Smooth muscle cell (in vitro differentiated cells): ENCODE measurements at regions not wholly inside any gene's neighbourhood (a gene's known extent, or its start where the extent isn't known, plus 50 kb on each side); places are given as distances from the start of the nearest gene placed in this dataset.

Source experiments
- DNase-seq: peaks from one replicate; lab custom pipeline; 2025; ENCODE audit not compliant: unreplicated experiment; lab: John Stamatoyannopoulos, UW
- H2AFZ ChIP-seq: fragments of 200-600 bp; sonication (generic); 2 replicates; pipeline ENCODE4 v1.6.0; 2016; ENCODE audit warnings: antibody characterized with exemption, low read depth, mild to moderate bottlenecking
- H3F3A ChIP-seq: fragments of 200-600 bp; sonication (generic); 2 replicates; pipeline ENCODE4 v1.6.0; 2017; ENCODE audit warnings: antibody characterized with exemption, low read depth
- H3K27ac ChIP-seq: fragments of 200-600 bp; sonication (generic); 2 replicates; pipeline ENCODE4 v1.5.1; 2016; ENCODE audit warnings: low read depth, mild to moderate bottlenecking
- H3K27me3 ChIP-seq: fragments of 200-600 bp; sonication (generic); 2 replicates; pipeline ENCODE4 v1.6.1; 2016; ENCODE audit warnings: low read depth, mild to moderate bottlenecking
- H3K36me3 ChIP-seq: fragments of 200-600 bp; sonication (generic); 2 replicates; pipeline ENCODE4 v1.5.1; 2016; ENCODE audit warnings: low read depth
- H3K4me1 ChIP-seq: fragments of 200-600 bp; sonication (generic); 2 replicates; pipeline ENCODE4 v1.5.1; 2016; ENCODE audit warnings: low read depth
- H3K4me2 ChIP-seq: fragments of 200-600 bp; sonication (generic); 2 replicates; pipeline ENCODE4 v1.6.0; 2016; ENCODE audit warnings: mild to moderate bottlenecking
- H3K4me3 ChIP-seq: fragments of 200-600 bp; sonication (generic); 2 replicates; pipeline ENCODE4 v1.5.1; 2016; ENCODE audit warnings: mild to moderate bottlenecking
- H3K79me2 ChIP-seq: fragments of 200-600 bp; sonication (generic); 2 replicates; pipeline ENCODE4 v1.6.0; 2016; ENCODE audit warnings: low read depth, mild to moderate bottlenecking
- H3K9ac ChIP-seq: fragments of 200-600 bp; sonication (generic); 2 replicates; pipeline ENCODE4 v1.6.0; 2016; ENCODE audit warnings: low read depth
- H3K9me3 ChIP-seq: fragments of 200-600 bp; sonication (generic); replicated peaks from 2 replicates; pipeline ENCODE4 v1.5.1; 2016; ENCODE audit warnings: low read depth
- H4K20me1 ChIP-seq: fragments of 200-600 bp; sonication (generic); 2 replicates; pipeline ENCODE4 v1.6.0; 2016; ENCODE audit warnings: low read depth
- CTCF ChIP-seq: fragments of 200-600 bp; sonication (generic); IDR thresholded peaks from 2 replicates; pipeline ENCODE4 v1.5.1; 2017; ENCODE audit warnings: borderline replicate concordance, mild to moderate bottlenecking, antibody characterized with exemption; ENCODE audit not compliant: insufficient read depth, poor library complexity, severe bottlenecking
- WGBS: methylation state at CpG from one replicate; pipeline ENCODE4 v1.1.7; 2016; ENCODE audit warnings: low lambda C conversion rate; 5-methylcytosine and 5-hydroxymethylcytosine counted together

GRCh38 chr17:43333433-43333943, 65.3 kb upstream of the ARL4D start:
- Histone ChIP-seq H3K27me3 (no peaks in the 10 kb centered on the region), H3K9ac (no peak overlapping the region), H3K79me2 (no peaks in the 10 kb centered on the region), H3K27ac (no peak overlapping the region), H3F3A (peaks cover 10% of the 10 kb centered on the region), H3K4me1 (peaks cover 12% of the 10 kb centered on the region), H3K9me3 (no peaks in the 10 kb centered on the region), H3K4me2 (no peak overlapping the region), H4K20me1 (no peaks in the 10 kb centered on the region), H3K4me3 (no peak overlapping the region), H2AFZ (no peak overlapping the region), H3K36me3 (no peaks in the 10 kb centered on the region)
- WGBS = 88% methylated on average over 12 of the region's 12 CpGs
- no peak for DNase-seq
- no peak for TF ChIP-seq CTCF

GRCh38 chr17:43332230-43332629, 66.6 kb upstream of the ARL4D start:
- Histone ChIP-seq H3K4me3 (no peak overlapping the region), H3K27me3 (no peaks in the 10 kb centered on the region), H3K27ac (no peak overlapping the region), H3F3A (peaks cover 19% of the 10 kb centered on the region), H4K20me1 (no peaks in the 10 kb centered on the region), H3K4me2 (no peak overlapping the region), H2AFZ (no peak overlapping the region), H3K36me3 (no peaks in the 10 kb centered on the region), H3K4me1 (peaks cover 12% of the 10 kb centered on the region), H3K79me2 (no peaks in the 10 kb centered on the region), H3K9ac (no peak overlapping the region), H3K9me3 (no peaks in the 10 kb centered on the region)
- WGBS = 69% methylated on average over 6 of the region's 6 CpGs
- no peak for TF ChIP-seq CTCF
- DNase-seq = no peak

DNA sequence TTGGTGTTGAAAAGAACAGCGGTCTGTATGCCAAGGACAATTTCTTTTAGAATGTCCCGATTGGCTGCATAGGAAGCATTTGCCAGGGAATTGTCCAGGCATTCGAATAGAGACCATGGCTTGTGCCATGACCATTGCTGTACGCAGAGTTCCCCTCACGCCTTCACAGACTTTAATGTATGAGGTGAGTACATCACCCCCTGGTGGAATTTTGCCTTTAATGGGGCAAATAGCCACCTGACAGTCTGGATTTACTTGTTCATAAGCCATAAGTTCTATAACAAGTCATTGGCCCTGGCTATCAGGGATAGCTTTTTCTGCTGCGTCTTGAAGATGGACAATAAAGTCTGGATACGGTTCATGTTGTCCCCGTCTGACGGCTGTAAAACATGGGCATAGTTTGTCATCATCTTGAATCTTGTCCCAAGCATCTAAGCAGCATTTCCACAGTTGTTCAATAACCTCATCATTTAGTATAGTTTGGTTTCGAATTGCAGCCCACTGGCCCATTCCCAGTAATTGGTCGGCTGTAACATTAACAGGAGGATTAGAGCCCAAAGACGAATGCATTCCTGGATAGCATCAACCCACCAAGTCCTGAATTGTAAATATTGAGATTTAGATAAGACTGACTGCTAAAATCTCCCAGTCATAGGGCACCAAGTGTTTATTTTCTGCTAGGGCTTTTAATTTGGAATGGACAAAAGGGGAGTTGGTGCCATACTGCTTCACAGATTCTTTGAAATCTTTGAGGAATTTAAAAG, 67.7 kb upstream of the ARL4D start:
- Histone ChIP-seq H3K9ac (no peak overlapping the region), H2AFZ (no peak overlapping the region), H3K4me3 (no peak overlapping the region), H3F3A (peaks cover 25% of the 10 kb centered on the region), H3K4me1 (peaks cover 12% of the 10 kb centered on the region), H3K79me2 (no peaks in the 10 kb centered on the region), H4K20me1 (no peaks in the 10 kb centered on the region), H3K36me3 (no peaks in the 10 kb centered on the region), H3K27me3 (no peaks in the 10 kb centered on the region), H3K9me3 (no peaks in the 10 kb centered on the region), H3K4me2 (no peak overlapping the region), H3K27ac (no peak overlapping the region)
- TF ChIP-seq CTCF = no peak
- WGBS = 52% methylated on average over 12 of the region's 12 CpGs
- DNase-seq = no peak

DNA sequence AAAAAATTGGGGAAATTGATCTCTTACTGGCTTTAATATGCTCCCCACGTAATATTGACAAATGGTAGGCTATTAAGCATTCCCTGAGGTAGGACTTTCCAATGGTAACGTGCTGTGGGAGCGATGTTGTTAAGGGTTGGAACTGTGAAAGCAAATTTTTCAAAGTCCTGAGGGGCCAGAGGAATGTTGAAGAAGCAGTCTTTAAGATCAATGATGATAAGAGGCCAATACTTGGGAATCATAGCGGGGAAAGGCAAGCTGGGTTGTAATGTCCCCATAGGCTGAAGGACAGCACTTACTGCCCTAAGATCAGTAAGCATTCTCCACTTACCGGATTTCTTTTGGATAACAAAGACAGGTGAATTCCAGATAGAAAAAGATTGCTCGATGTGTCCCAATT, 69.6 kb upstream of the ARL4D start:
- Histone ChIP-seq H2AFZ (no peak overlapping the region), H3K9ac (no peak overlapping the region), H3K36me3 (no peaks in the 10 kb centered on the region), H3F3A (peaks cover 24% of the 10 kb centered on the region), H3K4me1 (peaks cover 8% of the 10 kb centered on the region), H3K27me3 (no peaks in the 10 kb centered on the region), H3K79me2 (no peaks in the 10 kb centered on the region), H3K9me3 (no peaks in the 10 kb centered on the region), H3K27ac (no peak overlapping the region), H4K20me1 (no peaks in the 10 kb centered on the region), H3K4me2 (no peak overlapping the region), H3K4me3 (no peak overlapping the region)
- WGBS = 58% methylated on average over 6 of the region's 6 CpGs
- no peak for TF ChIP-seq CTCF
- no peak for DNase-seq
